ENCODE measurements at regions not wholly inside any gene's neighbourhood (a gene's known extent, or its start where the extent isn't known, plus 50 kb on each side); places are given as distances from the start of the nearest gene placed in this dataset.

GRCh38 chr14:49991491-49991890, 98.6 kb downstream of the ARF6 start:
- H3K27me3 Mint-ChIP-seq (ENCODE audit: insufficient read depth, low read depth, poor library complexity) = peaks cover 1% of the 10 kb centered on the region

More at GRCh38 chr14:49991491-49991890, 98.6 kb downstream of the ARF6 start:
- H3K4me2 ChIP-seq = no peak overlapping the region
- ATAC-seq (no peak), DNase-seq (ENCODE audit: low spot score) (no peak)
- H3K9me2 ChIP-seq (ENCODE audit: insufficient read depth) = no peaks in the 10 kb centered on the region
- H3K36me3 Mint-ChIP-seq (ENCODE audit: low read depth) = no peaks in the 10 kb centered on the region
- no peak overlapping the region for H3K4me3 ChIP-seq
- no peaks in the 10 kb centered on the region for H3K27me3 ChIP-seq (ENCODE audit: insufficient read depth)
- H4K20me1 ChIP-seq (replicated peaks; ENCODE audit: insufficient read depth) = no peaks in the 10 kb centered on the region
- no peaks in the 10 kb centered on the region for H3K36me3 ChIP-seq (ENCODE audit: insufficient read depth)
- no peaks in the 10 kb centered on the region for H3F3A ChIP-seq (replicated peaks; ENCODE audit: low read depth)
- no peaks in the 10 kb centered on the region for H3K79me2 ChIP-seq (replicated peaks; ENCODE audit: insufficient read depth)
- no peak overlapping the region for H3K27ac Mint-ChIP-seq
- no peak overlapping the region for H2AFZ ChIP-seq
- TF ChIP-seq EZH2phosphoT487 (IDR thresholded peaks at IDR 0.05; ENCODE audit: unreplicated experiment) (no peak), NANOG (IDR thresholded peaks at IDR 0.05; ENCODE audit: borderline replicate concordance) (no peak), JUNB (IDR thresholded peaks at IDR 0.05; ENCODE audit: unreplicated experiment) (no peak), EZH2 (IDR thresholded peaks at IDR 0.05; ENCODE audit: low read depth, unreplicated experiment) (no peak), POLR2AphosphoS5 (IDR thresholded peaks at IDR 0.05; ENCODE audit: low read depth) (no peak), STAT1 (IDR thresholded peaks at IDR 0.05; ENCODE audit: unreplicated experiment) (no peak), ZNF114 (CRISPR knock-in tag; IDR thresholded peaks at IDR 0.05) (no peak), CTCF (conservative IDR thresholded peaks at IDR 0.05; ENCODE audit: low read depth in 2 of 2) (no peak), ZNF331 (CRISPR knock-in tag; IDR thresholded peaks at IDR 0.05; ENCODE audit: low read depth) (no peak), ETS1 (IDR thresholded peaks at IDR 0.05) (no peak), CREB1 (CRISPR knock-in tag; IDR thresholded peaks at IDR 0.05; ENCODE audit: low read depth) (no peak)
- TF ChIP-seq, protein P1, sequence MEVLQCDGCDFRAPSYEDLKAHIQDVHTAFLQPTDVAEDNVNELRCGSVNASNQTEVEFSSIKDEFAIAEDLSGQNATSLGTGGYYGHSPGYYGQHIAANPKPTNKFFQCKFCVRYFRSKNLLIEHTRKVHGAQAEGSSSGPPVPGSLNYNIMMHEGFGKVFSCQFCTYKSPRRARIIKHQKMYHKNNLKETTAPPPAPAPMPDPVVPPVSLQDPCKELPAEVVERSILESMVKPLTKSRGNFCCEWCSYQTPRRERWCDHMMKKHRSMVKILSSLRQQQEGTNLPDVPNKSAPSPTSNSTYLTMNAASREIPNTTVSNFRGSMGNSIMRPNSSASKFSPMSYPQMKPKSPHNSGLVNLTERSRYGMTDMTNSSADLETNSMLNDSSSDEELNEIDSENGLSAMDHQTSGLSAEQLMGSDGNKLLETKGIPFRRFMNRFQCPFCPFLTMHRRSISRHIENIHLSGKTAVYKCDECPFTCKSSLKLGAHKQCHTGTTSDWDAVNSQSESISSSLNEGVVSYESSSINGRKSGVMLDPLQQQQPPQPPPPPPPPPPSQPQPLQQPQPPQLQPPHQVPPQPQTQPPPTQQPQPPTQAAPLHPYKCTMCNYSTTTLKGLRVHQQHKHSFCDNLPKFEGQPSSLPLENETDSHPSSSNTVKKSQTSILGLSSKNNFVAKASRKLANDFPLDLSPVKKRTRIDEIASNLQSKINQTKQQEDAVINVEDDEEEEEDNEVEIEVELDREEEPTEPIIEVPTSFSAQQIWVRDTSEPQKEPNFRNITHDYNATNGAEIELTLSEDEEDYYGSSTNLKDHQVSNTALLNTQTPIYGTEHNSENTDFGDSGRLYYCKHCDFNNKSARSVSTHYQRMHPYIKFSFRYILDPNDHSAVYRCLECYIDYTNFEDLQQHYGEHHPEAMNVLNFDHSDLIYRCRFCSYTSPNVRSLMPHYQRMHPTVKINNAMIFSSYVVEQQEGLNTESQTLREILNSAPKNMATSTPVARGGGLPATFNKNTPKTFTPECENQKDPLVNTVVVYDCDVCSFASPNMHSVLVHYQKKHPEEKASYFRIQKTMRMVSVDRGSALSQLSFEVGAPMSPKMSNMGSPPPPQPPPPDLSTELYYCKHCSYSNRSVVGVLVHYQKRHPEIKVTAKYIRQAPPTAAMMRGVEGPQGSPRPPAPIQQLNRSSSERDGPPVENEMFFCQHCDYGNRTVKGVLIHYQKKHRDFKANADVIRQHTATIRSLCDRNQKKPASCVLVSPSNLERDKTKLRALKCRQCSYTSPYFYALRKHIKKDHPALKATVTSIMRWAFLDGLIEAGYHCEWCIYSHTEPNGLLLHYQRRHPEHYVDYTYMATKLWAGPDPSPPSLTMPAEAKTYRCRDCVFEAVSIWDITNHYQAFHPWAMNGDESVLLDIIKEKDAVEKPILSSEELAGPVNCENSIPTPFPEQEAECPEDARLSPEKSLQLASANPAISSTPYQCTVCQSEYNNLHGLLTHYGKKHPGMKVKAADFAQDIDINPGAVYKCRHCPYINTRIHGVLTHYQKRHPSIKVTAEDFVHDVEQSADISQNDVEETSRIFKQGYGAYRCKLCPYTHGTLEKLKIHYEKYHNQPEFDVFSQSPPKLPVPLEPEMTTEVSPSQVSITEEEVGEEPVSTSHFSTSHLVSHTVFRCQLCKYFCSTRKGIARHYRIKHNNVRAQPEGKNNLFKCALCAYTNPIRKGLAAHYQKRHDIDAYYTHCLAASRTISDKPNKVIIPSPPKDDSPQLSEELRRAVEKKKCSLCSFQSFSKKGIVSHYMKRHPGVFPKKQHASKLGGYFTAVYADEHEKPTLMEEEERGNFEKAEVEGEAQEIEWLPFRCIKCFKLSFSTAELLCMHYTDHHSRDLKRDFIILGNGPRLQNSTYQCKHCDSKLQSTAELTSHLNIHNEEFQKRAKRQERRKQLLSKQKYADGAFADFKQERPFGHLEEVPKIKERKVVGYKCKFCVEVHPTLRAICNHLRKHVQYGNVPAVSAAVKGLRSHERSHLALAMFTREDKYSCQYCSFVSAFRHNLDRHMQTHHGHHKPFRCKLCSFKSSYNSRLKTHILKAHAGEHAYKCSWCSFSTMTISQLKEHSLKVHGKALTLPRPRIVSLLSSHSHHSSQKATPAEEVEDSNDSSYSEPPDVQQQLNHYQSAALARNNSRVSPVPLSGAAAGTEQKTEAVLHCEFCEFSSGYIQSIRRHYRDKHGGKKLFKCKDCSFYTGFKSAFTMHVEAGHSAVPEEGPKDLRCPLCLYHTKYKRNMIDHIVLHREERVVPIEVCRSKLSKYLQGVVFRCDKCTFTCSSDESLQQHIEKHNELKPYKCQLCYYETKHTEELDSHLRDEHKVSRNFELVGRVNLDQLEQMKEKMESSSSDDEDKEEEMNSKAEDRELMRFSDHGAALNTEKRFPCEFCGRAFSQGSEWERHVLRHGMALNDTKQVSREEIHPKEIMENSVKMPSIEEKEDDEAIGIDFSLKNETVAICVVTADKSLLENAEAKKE (CRISPR knock-in tag; IDR thresholded peaks at IDR 0.05) = no peak
- TF ChIP-seq, protein P2, sequence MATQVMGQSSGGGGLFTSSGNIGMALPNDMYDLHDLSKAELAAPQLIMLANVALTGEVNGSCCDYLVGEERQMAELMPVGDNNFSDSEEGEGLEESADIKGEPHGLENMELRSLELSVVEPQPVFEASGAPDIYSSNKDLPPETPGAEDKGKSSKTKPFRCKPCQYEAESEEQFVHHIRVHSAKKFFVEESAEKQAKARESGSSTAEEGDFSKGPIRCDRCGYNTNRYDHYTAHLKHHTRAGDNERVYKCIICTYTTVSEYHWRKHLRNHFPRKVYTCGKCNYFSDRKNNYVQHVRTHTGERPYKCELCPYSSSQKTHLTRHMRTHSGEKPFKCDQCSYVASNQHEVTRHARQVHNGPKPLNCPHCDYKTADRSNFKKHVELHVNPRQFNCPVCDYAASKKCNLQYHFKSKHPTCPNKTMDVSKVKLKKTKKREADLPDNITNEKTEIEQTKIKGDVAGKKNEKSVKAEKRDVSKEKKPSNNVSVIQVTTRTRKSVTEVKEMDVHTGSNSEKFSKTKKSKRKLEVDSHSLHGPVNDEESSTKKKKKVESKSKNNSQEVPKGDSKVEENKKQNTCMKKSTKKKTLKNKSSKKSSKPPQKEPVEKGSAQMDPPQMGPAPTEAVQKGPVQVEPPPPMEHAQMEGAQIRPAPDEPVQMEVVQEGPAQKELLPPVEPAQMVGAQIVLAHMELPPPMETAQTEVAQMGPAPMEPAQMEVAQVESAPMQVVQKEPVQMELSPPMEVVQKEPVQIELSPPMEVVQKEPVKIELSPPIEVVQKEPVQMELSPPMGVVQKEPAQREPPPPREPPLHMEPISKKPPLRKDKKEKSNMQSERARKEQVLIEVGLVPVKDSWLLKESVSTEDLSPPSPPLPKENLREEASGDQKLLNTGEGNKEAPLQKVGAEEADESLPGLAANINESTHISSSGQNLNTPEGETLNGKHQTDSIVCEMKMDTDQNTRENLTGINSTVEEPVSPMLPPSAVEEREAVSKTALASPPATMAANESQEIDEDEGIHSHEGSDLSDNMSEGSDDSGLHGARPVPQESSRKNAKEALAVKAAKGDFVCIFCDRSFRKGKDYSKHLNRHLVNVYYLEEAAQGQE (IDR thresholded peaks at IDR 0.05; ENCODE audit: unreplicated experiment) = no peak
- peaks cover 7% of the 10 kb centered on the region; the same call in 1 of the 2 replicates for H3K4me1 ChIP-seq (ENCODE audit: insufficient read depth)
- H3K27ac ChIP-seq (ENCODE audit: low read depth) = no peak overlapping the region
- peaks cover 6% of the 10 kb centered on the region; the same call in 2 of the 3 replicates for H3K4me1 Mint-ChIP-seq
- H3K4me3 Mint-ChIP-seq = no peak overlapping the region
- H3K9me3 Mint-ChIP-seq = no peaks in the 10 kb centered on the region

Data from GM23338 (cell line).